ENCODE measurements at regions not wholly inside any gene's neighbourhood (a gene's known extent, or its start where the extent isn't known, plus 50 kb on each side); places are given as distances from the start of the nearest gene placed in this dataset.

DNA sequence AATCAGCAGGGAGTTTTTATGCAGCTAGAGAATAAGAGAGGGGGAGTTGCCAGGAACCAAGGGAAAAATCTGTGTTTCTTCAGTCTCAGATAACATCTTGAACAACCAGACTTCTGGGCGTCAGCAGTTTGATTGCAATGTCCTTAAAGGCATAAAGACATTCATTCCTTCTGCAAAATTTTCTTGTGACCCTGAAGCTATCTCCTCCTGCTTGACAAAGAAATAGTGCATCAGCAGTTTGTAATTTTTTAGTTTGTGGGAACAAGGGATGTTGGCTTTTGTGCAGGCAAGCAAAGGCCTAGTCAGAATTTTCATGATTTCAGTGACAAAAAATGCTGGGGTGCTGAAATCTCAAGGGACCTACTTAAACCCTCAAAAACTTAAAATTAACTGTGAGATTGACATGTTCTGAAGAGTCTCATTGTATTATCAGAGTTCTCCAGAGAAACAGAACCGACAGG is 125.8 kb upstream of the UNC5C start:
- Histone ChIP-seq H3K4me3 (no peak overlapping the region), H3K9me3 (no peaks in the 10 kb centered on the region), H3K36me3 (no peaks in the 10 kb centered on the region), H3K27ac (no peak overlapping the region), H3K4me1 (no peaks in the 10 kb centered on the region), H3K27me3 (ENCODE audit: low read depth) (no peaks in the 10 kb centered on the region)
- TF ChIP-seq, protein P1, sequence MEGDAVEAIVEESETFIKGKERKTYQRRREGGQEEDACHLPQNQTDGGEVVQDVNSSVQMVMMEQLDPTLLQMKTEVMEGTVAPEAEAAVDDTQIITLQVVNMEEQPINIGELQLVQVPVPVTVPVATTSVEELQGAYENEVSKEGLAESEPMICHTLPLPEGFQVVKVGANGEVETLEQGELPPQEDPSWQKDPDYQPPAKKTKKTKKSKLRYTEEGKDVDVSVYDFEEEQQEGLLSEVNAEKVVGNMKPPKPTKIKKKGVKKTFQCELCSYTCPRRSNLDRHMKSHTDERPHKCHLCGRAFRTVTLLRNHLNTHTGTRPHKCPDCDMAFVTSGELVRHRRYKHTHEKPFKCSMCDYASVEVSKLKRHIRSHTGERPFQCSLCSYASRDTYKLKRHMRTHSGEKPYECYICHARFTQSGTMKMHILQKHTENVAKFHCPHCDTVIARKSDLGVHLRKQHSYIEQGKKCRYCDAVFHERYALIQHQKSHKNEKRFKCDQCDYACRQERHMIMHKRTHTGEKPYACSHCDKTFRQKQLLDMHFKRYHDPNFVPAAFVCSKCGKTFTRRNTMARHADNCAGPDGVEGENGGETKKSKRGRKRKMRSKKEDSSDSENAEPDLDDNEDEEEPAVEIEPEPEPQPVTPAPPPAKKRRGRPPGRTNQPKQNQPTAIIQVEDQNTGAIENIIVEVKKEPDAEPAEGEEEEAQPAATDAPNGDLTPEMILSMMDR (IDR thresholded peaks at IDR 0.05), result no peak
- ATAC-seq, result no peak
- intact Hi-C loops (cut with DNase I), result no loop called here
- DNase-seq, result no peak

- intact Hi-C loops (cut with DNase I), result no loop called here
- Histone ChIP-seq H3K4me3 (no peak overlapping the region), H3K27me3 (ENCODE audit: low read depth) (no peaks in the 10 kb centered on the region), H3K4me1 (no peaks in the 10 kb centered on the region), H3K27ac (no peak overlapping the region), H3K36me3 (no peaks in the 10 kb centered on the region), H3K9me3 (no peaks in the 10 kb centered on the region)
- ATAC-seq, result no peak
- DNase-seq, result no peak
- TF ChIP-seq, protein P1 (IDR thresholded peaks at IDR 0.05), result no peak
Observed at GRCh38 chr4:95672811-95673210, 124.0 kb upstream of the UNC5C start.

DNA sequence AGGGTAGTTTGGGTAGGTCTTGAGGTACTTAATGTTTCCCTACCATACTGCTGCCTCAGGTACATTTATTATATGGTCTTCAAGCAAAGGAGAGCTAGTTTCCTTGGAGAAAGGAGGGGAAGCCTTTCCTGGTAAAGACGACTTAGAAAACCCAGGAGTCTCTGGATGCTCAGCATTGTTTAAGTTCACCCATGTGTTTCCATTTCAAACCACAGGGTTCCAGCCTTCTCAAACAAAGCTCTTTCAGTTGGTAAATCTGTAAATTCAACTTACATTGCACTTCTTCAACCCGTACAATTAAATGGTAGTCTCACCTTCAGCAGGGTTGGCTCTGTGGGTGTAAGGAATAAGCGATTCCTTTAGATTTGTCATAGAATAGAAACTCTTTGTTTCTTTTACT is 111.9 kb upstream of the UNC5C start:
- Histone ChIP-seq H3K4me3 (no peak overlapping the region), H3K4me1 (no peaks in the 10 kb centered on the region), H3K9me3 (peaks cover 5% of the 10 kb centered on the region), H3K27me3 (ENCODE audit: low read depth) (no peaks in the 10 kb centered on the region), H3K36me3 (no peaks in the 10 kb centered on the region), H3K27ac (no peak overlapping the region)
- TF ChIP-seq, protein P1 (IDR thresholded peaks at IDR 0.05), result no peak
- DNase-seq, result no peak
- no peak for ATAC-seq
- intact Hi-C loops (cut with DNase I), result no loop called here

- H3K4me1 ChIP-seq, result no peaks in the 10 kb centered on the region
- peaks cover 15% of the 10 kb centered on the region for H3K9me3 ChIP-seq
- TF ChIP-seq, protein P1 (IDR thresholded peaks at IDR 0.05), result no peak
- no peak overlapping the region for H3K4me3 ChIP-seq
- DNase-seq (no peak), ATAC-seq (no peak)
- intact Hi-C loops (cut with DNase I), result no loop called here
- no peaks in the 10 kb centered on the region for H3K27me3 ChIP-seq (ENCODE audit: low read depth)
- H3K36me3 ChIP-seq, result no peaks in the 10 kb centered on the region
- no peak overlapping the region for H3K27ac ChIP-seq
Observed at GRCh38 chr4:95651891-95652290, 103.1 kb upstream of the UNC5C start.

DNA sequence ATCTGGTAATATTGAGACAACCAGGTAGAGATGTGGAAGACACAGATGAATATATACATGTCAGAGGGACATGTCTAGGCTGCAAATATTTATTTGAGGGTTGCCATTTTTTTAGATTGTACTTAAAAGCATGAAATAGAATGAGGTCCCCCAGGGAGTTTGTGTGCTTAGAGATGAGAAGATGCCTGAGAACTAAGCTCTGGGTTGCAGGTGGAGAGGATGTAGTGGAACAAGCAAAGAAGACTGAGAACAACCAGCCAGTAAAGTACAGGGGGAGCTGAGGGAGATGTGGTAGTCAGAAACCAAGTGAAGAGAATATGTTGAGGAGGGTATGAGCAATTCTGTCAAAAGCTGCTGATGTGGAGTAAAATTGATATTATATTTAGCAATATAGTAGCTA is 95.6 kb upstream of the UNC5C start:
- no peak overlapping the region for H3K27ac ChIP-seq
- H3K9me3 ChIP-seq, result no peaks in the 10 kb centered on the region
- H3K4me1 ChIP-seq, result no peaks in the 10 kb centered on the region
- no peak for ATAC-seq
- TF ChIP-seq, protein P1 (IDR thresholded peaks at IDR 0.05), result no peak
- intact Hi-C loops (cut with DNase I), result no loop called here
- no peaks in the 10 kb centered on the region for H3K36me3 ChIP-seq
- DNase-seq, result no peak
- no peaks in the 10 kb centered on the region for H3K27me3 ChIP-seq (ENCODE audit: low read depth)
- H3K4me3 ChIP-seq, result no peak overlapping the region

- TF ChIP-seq, protein P1 (IDR thresholded peaks at IDR 0.05), result no peak
- H3K27ac ChIP-seq, result no peak overlapping the region
- H3K4me3 ChIP-seq, result no peak overlapping the region
- intact Hi-C loops (cut with DNase I), result no loop called here
- H3K9me3 ChIP-seq, result no peaks in the 10 kb centered on the region
- ATAC-seq, result no peak
- no peak for DNase-seq
- peaks cover 4% of the 10 kb centered on the region for H3K4me1 ChIP-seq
- H3K36me3 ChIP-seq, result no peaks in the 10 kb centered on the region
- no peaks in the 10 kb centered on the region for H3K27me3 ChIP-seq (ENCODE audit: low read depth)
Observed at GRCh38 chr4:95643627-95644026, 94.9 kb upstream of the UNC5C start.
